ENCODE measurements at regions not wholly inside any gene's neighbourhood (a gene's known extent, or its start where the extent isn't known, plus 50 kb on each side); places are given as distances from the start of the nearest gene placed in this dataset.

DNA sequence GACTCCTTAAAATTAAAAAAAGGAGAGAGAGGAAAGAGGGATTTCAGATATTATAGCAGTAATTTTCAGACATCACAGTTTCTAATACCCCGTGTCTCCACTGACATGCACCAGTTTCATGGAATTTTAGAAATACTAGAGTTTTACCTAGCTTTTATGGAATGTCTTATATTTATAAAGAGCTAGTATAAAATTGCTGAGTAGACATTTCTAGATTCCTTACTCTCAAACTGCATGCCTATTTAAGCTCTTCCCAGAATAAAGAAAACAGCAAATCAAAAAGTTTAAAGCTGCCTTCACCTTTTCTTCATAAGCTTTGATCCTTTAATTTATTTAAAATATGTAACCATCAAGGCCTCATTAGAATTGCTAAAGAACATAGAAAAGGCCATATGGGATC is 247.4 kb upstream of the IL12A start:
- DNase-seq (ENCODE audit: low spot score), result no peak
- H3K27me3 ChIP-seq, result no peaks in the 10 kb centered on the region
- H3K27ac ChIP-seq, result no peak overlapping the region
- no peaks in the 10 kb centered on the region for H4K20me1 ChIP-seq (ENCODE audit: insufficient read depth, poor library complexity, severe bottlenecking)
- H3K9me2 ChIP-seq (replicated peaks; ENCODE audit: insufficient read depth), result no peaks in the 10 kb centered on the region
- no peaks in the 10 kb centered on the region for H3K79me2 ChIP-seq
- peaks cover 6% of the 10 kb centered on the region for H3K4me1 ChIP-seq (ENCODE audit: insufficient read depth)
- no peak overlapping the region for H3K4me2 ChIP-seq
- no peaks in the 10 kb centered on the region for H3K36me3 ChIP-seq (replicated peaks; ENCODE audit: insufficient read depth, low read depth)
- 95% methylated on average over 1 of the region's 1 CpG for WGBS (ENCODE audit: low lambda C conversion rate, missing lambda C conversion rate)
- no peaks in the 10 kb centered on the region for H3K9me3 ChIP-seq (ENCODE audit: low read depth)
- H3K4me3 ChIP-seq, result no peak overlapping the region
- no peak overlapping the region for H2AFZ ChIP-seq
- TF ChIP-seq EZH2 (IDR thresholded peaks at IDR 0.05; ENCODE audit: borderline replicate concordance) (no peak), EZH2phosphoT487 (IDR thresholded peaks at IDR 0.05; ENCODE audit: low read depth, severe bottlenecking, unreplicated experiment) (no peak)
- TF ChIP-seq, protein P1, sequence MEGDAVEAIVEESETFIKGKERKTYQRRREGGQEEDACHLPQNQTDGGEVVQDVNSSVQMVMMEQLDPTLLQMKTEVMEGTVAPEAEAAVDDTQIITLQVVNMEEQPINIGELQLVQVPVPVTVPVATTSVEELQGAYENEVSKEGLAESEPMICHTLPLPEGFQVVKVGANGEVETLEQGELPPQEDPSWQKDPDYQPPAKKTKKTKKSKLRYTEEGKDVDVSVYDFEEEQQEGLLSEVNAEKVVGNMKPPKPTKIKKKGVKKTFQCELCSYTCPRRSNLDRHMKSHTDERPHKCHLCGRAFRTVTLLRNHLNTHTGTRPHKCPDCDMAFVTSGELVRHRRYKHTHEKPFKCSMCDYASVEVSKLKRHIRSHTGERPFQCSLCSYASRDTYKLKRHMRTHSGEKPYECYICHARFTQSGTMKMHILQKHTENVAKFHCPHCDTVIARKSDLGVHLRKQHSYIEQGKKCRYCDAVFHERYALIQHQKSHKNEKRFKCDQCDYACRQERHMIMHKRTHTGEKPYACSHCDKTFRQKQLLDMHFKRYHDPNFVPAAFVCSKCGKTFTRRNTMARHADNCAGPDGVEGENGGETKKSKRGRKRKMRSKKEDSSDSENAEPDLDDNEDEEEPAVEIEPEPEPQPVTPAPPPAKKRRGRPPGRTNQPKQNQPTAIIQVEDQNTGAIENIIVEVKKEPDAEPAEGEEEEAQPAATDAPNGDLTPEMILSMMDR (IDR thresholded peaks at IDR 0.05; ENCODE audit: poor library complexity), result no peak

DNA sequence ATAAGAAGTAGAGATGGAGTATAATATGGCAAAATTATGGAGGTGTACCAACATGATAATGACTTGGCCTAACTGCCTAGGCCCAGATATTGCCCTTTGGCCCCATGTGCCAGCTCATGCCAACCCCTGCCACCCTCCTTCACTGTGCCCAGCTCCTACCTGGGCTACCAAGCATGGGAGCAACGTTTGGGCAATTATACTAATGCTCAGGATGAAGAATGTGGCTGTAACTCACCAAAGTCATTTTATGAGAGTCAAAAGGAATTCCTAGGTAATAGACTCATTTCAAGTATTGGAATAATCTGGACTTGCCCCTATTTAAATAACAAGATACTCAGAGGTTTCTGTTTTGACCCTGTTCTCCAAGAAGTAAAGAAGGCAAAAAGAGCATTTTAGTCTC is 240.2 kb upstream of the IL12A start:
- Histone ChIP-seq H3K4me1 (ENCODE audit: insufficient read depth) (no peaks in the 10 kb centered on the region), H3K4me3 (no peak overlapping the region), H3K27me3 (no peaks in the 10 kb centered on the region), H4K20me1 (ENCODE audit: insufficient read depth, poor library complexity, severe bottlenecking) (no peaks in the 10 kb centered on the region), H3K27ac (no peak overlapping the region), H3K9me2 (replicated peaks; ENCODE audit: insufficient read depth) (no peaks in the 10 kb centered on the region), H3K36me3 (replicated peaks; ENCODE audit: insufficient read depth, low read depth) (no peaks in the 10 kb centered on the region), H3K79me2 (no peaks in the 10 kb centered on the region), H3K4me2 (no peak overlapping the region), H3K9me3 (ENCODE audit: low read depth) (no peaks in the 10 kb centered on the region), H2AFZ (no peak overlapping the region)
- TF ChIP-seq EZH2 (IDR thresholded peaks at IDR 0.05; ENCODE audit: borderline replicate concordance), result no peak
- TF ChIP-seq, protein P1 (IDR thresholded peaks at IDR 0.05; ENCODE audit: poor library complexity), result no peak
- WGBS (ENCODE audit: low lambda C conversion rate, missing lambda C conversion rate), result 33% methylated on average over 1 of the region's 1 CpG
- no peak for DNase-seq (ENCODE audit: low spot score)

DNA sequence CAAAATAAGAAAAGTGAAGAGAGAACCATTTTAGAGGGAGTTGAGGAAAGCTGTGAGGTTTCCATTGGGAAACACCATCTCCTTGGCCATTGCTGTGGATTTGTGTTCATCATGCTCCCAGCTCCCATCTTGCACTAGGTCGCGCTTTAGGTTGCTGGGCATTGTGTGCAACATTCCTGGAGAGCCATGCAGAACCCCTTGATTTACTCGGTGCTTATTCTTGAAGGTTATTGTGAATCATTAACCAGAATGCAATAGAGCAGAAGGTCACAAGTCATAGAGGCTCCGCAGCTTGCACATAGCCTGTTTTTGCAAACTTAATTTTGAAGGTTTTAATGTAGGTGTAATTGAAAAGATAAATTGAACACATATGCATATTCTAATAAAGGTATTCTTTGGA is 239.2 kb upstream of the IL12A start:
- WGBS (ENCODE audit: low lambda C conversion rate, missing lambda C conversion rate), result 76% methylated on average over 4 of the region's 4 CpGs
- H3K79me2 ChIP-seq, result no peaks in the 10 kb centered on the region
- H3K4me2 ChIP-seq, result no peak overlapping the region
- no peak overlapping the region for H2AFZ ChIP-seq
- no peaks in the 10 kb centered on the region for H3K27me3 ChIP-seq
- no peak for DNase-seq (ENCODE audit: low spot score)
- no peaks in the 10 kb centered on the region for H3K9me3 ChIP-seq (ENCODE audit: low read depth)
- H3K4me3 ChIP-seq, result no peak overlapping the region
- H4K20me1 ChIP-seq (ENCODE audit: insufficient read depth, poor library complexity, severe bottlenecking), result no peaks in the 10 kb centered on the region
- no peaks in the 10 kb centered on the region for H3K9me2 ChIP-seq (replicated peaks; ENCODE audit: insufficient read depth)
- TF ChIP-seq, protein P1 (IDR thresholded peaks at IDR 0.05; ENCODE audit: poor library complexity), result no peak
- TF ChIP-seq EZH2 (IDR thresholded peaks at IDR 0.05; ENCODE audit: borderline replicate concordance) (no peak), EZH2phosphoT487 (IDR thresholded peaks at IDR 0.05; ENCODE audit: low read depth, severe bottlenecking, unreplicated experiment) (no peak)
- no peak overlapping the region for H3K27ac ChIP-seq
- H3K36me3 ChIP-seq (replicated peaks; ENCODE audit: insufficient read depth, low read depth), result no peaks in the 10 kb centered on the region
- H3K4me1 ChIP-seq (ENCODE audit: insufficient read depth), result no peaks in the 10 kb centered on the region

- Histone ChIP-seq H2AFZ (no peak overlapping the region), H3K4me1 (ENCODE audit: insufficient read depth) (no peaks in the 10 kb centered on the region), H3K4me3 (no peak overlapping the region), H3K4me2 (no peak overlapping the region), H3K79me2 (no peaks in the 10 kb centered on the region), H3K36me3 (replicated peaks; ENCODE audit: insufficient read depth, low read depth) (no peaks in the 10 kb centered on the region), H3K9me3 (ENCODE audit: low read depth) (no peaks in the 10 kb centered on the region), H4K20me1 (ENCODE audit: insufficient read depth, poor library complexity, severe bottlenecking) (no peaks in the 10 kb centered on the region), H3K27ac (no peak overlapping the region), H3K27me3 (no peaks in the 10 kb centered on the region), H3K9me2 (replicated peaks; ENCODE audit: insufficient read depth) (no peaks in the 10 kb centered on the region)
- DNase-seq (ENCODE audit: low spot score), result no peak
- TF ChIP-seq EZH2 (IDR thresholded peaks at IDR 0.05; ENCODE audit: borderline replicate concordance) (no peak), EZH2phosphoT487 (IDR thresholded peaks at IDR 0.05; ENCODE audit: low read depth, severe bottlenecking, unreplicated experiment) (no peak)
- TF ChIP-seq, protein P1 (IDR thresholded peaks at IDR 0.05; ENCODE audit: poor library complexity), result no peak
These were observed 237.5 kb upstream of the IL12A start for GRCh38 chr3:159751146-159751545.

Measured in hepatocyte (in vitro differentiated cells).